A549 (cell line): ENCODE measurements at regions not wholly inside any gene's neighbourhood (a gene's known extent, or its start where the extent isn't known, plus 50 kb on each side); places are given as distances from the start of the nearest gene placed in this dataset.

ENCODE experiments used
- ATAC-seq, 2 experiments: fragments of 200-7000 bp in 1 of 2; fragments of >200 bp in 1 of 2; cut with Nextera tagmentation in 1 of 2; cut with Tn5 transposase in 1 of 2; 3 replicates each; pipeline versions ENCODE4 v1.8.0 to v1.9.1; 2018 to 2020; ENCODE audit warnings: mild to moderate bottlenecking in 1 of 2, moderate library complexity in 1 of 2
- CTCF ChIA-PET: fragments of 300-600 bp; sonication (Branson Sonifier 250); formaldehyde crosslinking; extraction: SDS; loops from one replicate; lab custom pipeline; 2021; ENCODE audit warnings: antibody characterized with exemption, inconsistent platforms; lab: Yijun Ruan, JAX
- POLR2A ChIA-PET: fragments of 350-600 bp; formaldehyde crosslinking; extraction: SDS; loops from one replicate; lab custom pipeline; 2021; ENCODE audit warnings: antibody characterized with exemption, inconsistent platforms; lab: Yijun Ruan, JAX
- DNase-seq, 2 experiments: peaks; one replicate each; pipeline versions ENCODE4 v3.0.0 to v3.0.0-alpha.2; 2011 to 2016; ENCODE audit warnings: low read depth in 1 of 2, low spot score in 1 of 2
- FAIRE-seq: peaks from 2 replicates; lab custom pipeline; 2011; peaks lifted over from hg19 to GRCh38; lab: Jason Lieb, UNC
- H3K27ac ChIP-seq, 2 experiments: fragments of >200 bp; sonication (Bioruptor Twin); formaldehyde crosslinking; 3 replicates each; pipeline ENCODE4 v1.5.1; 2016 to 2017
- H3K4me1 ChIP-seq: fragments of >200 bp; sonication (Bioruptor Twin); formaldehyde crosslinking; 3 replicates; pipeline ENCODE4 v1.6.1; 2016
- H3K4me2 ChIP-seq: fragments of >200 bp; sonication (Bioruptor Twin); formaldehyde crosslinking; 3 replicates; pipeline ENCODE4 v1.6.1; 2016
- H3K4me3 ChIP-seq: fragments of >200 bp; sonication (Bioruptor Twin); formaldehyde crosslinking; 3 replicates; pipeline ENCODE4 v1.5.1; 2016
- H3K9me3 ChIP-seq: fragments of >200 bp; sonication (Bioruptor Twin); formaldehyde crosslinking; 3 replicates; pipeline ENCODE4 v1.6.1; 2016
- BCL3 ChIP-seq: fragments of >200 bp; sonication (Bioruptor Twin); formaldehyde crosslinking; IDR thresholded peaks from 3 replicates; pipeline ENCODE4 v1.6.1; 2016
- CBX8 ChIP-seq: fragments of 200-600 bp; sonication (generic); IDR thresholded peaks from 2 replicates; pipeline ENCODE4 v1.6.1; 2016
- CEBPB ChIP-seq, 2 experiments: fragments of >200 bp in 1 of 2; sonication (Bioruptor Twin) in 1 of 2; formaldehyde crosslinking in 1 of 2; IDR thresholded peaks; 2 replicates each; pipeline ENCODE4 v1.6.1; 2012 to 2016
- CTCF ChIP-seq: fragments of >200 bp; sonication (Bioruptor Twin); formaldehyde crosslinking; IDR thresholded peaks from 3 replicates; pipeline ENCODE4 v1.5.1; 2016
- EHF ChIP-seq: fragments of 250-450 bp; sonication (Bioruptor Pico); IDR thresholded peaks from 2 replicates; pipeline ENCODE4 v1.5.0; 2020; ENCODE audit warnings: mild to moderate bottlenecking
- FOSL2 ChIP-seq, 2 experiments: fragments of 450-650 bp in 1 of 2; fragments of >200 bp in 1 of 2; sonication (Bioruptor Twin) in 1 of 2; formaldehyde crosslinking; IDR thresholded peaks; 2 replicates each; pipeline versions ENCODE4 v1.5.0 to v1.6.1; 2016 to 2020; ENCODE audit warnings: mild to moderate bottlenecking in 1 of 2, moderate library complexity in 1 of 2
- FOXS1 ChIP-seq: fragments of 250-450 bp; sonication (Bioruptor Pico); IDR thresholded peaks from 2 replicates; pipeline ENCODE4 v1.5.0; 2020; ENCODE audit warnings: mild to moderate bottlenecking, moderate library complexity
- HOXB5 ChIP-seq: fragments of 250-450 bp; sonication (Bioruptor Pico); IDR thresholded peaks from 2 replicates; pipeline ENCODE4 v1.5.0; 2020; ENCODE audit warnings: mild to moderate bottlenecking, moderate library complexity
- JUN ChIP-seq, 2 experiments: fragments of >200 bp; sonication (Bioruptor Twin); formaldehyde crosslinking; IDR thresholded peaks; 2 replicates in 1 of 2; 3 replicates in 1 of 2; pipeline ENCODE4 v1.6.1; 2016 to 2017
- JUNB ChIP-seq: fragments of >200 bp; sonication (Bioruptor Twin); formaldehyde crosslinking; IDR thresholded peaks from 2 replicates; pipeline ENCODE4 v1.6.1; 2016
- KDM1A ChIP-seq: fragments of 200-600 bp; sonication (generic); IDR thresholded peaks from 2 replicates; pipeline ENCODE4 v1.6.1; 2016; ENCODE audit warnings: low read depth, mild to moderate bottlenecking
- MYC ChIP-seq: IDR thresholded peaks from 2 replicates; pipeline ENCODE4 v1.6.1; 2012; ENCODE audit warnings: mild to moderate bottlenecking, inconsistent platforms, low read length, improper control_type of control experiment, borderline replicate concordance
- NFE2L2 ChIP-seq: fragments of 150-350 bp; conservative IDR thresholded peaks from 2 replicates; pipeline ENCODE4 v1.6.1; 2014; ENCODE audit warnings: low read length
- RFX5 ChIP-seq: fragments of 450-650 bp; IDR thresholded peaks from 2 replicates; pipeline ENCODE4 v1.7.1; 2014; ENCODE audit warnings: antibody characterized with exemption, mild to moderate bottlenecking, moderate library complexity
- SMC3 ChIP-seq: fragments of >200 bp; sonication (Bioruptor Twin); formaldehyde crosslinking; IDR thresholded peaks from 3 replicates; pipeline ENCODE4 v1.6.1; 2018; ENCODE audit warnings: inconsistent platforms
- USF2 ChIP-seq: fragments of 450-650 bp; IDR thresholded peaks from 2 replicates; pipeline ENCODE4 v1.6.1; 2014; ENCODE audit warnings: antibody characterized with exemption
- ZC3H11A ChIP-seq: fragments of 450-650 bp; IDR thresholded peaks from 2 replicates; pipeline ENCODE4 v1.6.1; 2014; ENCODE audit warnings: antibody characterized with exemption, mild to moderate bottlenecking
- ZFP36 ChIP-seq: fragments of 450-650 bp; IDR thresholded peaks from 2 replicates; pipeline ENCODE4 v1.6.1; 2014; ENCODE audit warnings: borderline replicate concordance; ENCODE audit not compliant: partially characterized antibody
- WGBS: methylation state at CpG from one replicate; pipeline ENCODE4 v1.1.6; 2017; ENCODE audit errors: missing lambda C conversion rate; 5-methylcytosine and 5-hydroxymethylcytosine counted together
- TF ChIP-seq, protein P1 (sequence below): fragments of 250-450 bp; sonication (Bioruptor Pico); IDR thresholded peaks from 2 replicates; pipeline ENCODE4 v1.5.0; 2020; ENCODE audit warnings: low read depth, mild to moderate bottlenecking, moderate library complexity
- TF ChIP-seq, protein P2 (sequence below): IDR thresholded peaks from 2 replicates; pipeline ENCODE4 v1.6.1; 2012

DNA sequence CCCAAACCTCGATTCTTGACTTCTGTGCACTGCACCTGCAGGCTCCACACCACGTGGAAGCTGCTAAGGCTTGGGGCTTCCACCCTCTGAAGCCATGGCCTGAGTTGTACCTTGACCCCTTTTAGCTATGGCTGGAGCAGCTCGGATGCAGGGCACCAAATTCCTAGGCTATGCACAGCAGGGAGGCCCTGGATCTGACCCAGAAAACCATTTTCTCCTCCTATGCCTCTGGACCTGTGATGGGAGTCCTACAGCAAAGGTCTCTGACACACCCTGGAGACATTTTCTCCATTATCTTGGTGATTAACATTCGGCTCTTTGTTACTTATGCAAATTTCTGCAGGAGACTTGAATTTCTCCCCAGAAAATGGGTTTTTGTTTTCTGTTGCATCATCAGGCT, 309.2 kb upstream of the DDI1 start:
- CTCF ChIA-PET, result no interaction called here
- no peaks in the 10 kb centered on the region for H3K4me1 ChIP-seq
- TF ChIP-seq ZFP36 (peak; percentile 50), CEBPB (IDR thresholded peaks at IDR 0.05) (no peak), SMC3 (no peak), NFE2L2 (no peak), FOXS1 (CRISPR knock-in tag) (no peak), EHF (CRISPR knock-in tag) (no peak)
- TF ChIP-seq, protein P1, sequence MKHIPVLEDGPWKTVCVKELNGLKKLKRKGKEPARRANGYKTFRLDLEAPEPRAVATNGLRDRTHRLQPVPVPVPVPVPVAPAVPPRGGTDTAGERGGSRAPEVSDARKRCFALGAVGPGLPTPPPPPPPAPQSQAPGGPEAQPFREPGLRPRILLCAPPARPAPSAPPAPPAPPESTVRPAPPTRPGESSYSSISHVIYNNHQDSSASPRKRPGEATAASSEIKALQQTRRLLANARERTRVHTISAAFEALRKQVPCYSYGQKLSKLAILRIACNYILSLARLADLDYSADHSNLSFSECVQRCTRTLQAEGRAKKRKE (CRISPR knock-in tag), result no peak
- no peak overlapping the region for H3K4me3 ChIP-seq
- H3K27ac ChIP-seq, result no peak overlapping the region
- DNase-seq (no peak), ATAC-seq (no peak), FAIRE-seq (no peak)
- no peaks in the 10 kb centered on the region for H3K9me3 ChIP-seq
- POLR2A ChIA-PET, result no interaction called here
- WGBS, result 72% methylated on average over 2 of the region's 4 CpGs
- H3K4me2 ChIP-seq, result no peak overlapping the region

- no peaks in the 10 kb centered on the region for H3K9me3 ChIP-seq
- ATAC-seq, result no peak
- no peak overlapping the region for H3K4me3 ChIP-seq
- DNase-seq, result no peak
- no peak overlapping the region for H3K4me2 ChIP-seq
- no peaks in the 10 kb centered on the region for H3K4me1 ChIP-seq
- ChIA-PET CTCF (no interaction called here), POLR2A (no interaction called here)
- no peak overlapping the region for H3K27ac ChIP-seq
- FAIRE-seq, result no peak
- no peak for TF ChIP-seq JUNB
- no peak for TF ChIP-seq CBX8
- TF ChIP-seq USF2, result no peak
Observed at GRCh38 chr11:103729617-103730016, 306.8 kb upstream of the DDI1 start.

DNA sequence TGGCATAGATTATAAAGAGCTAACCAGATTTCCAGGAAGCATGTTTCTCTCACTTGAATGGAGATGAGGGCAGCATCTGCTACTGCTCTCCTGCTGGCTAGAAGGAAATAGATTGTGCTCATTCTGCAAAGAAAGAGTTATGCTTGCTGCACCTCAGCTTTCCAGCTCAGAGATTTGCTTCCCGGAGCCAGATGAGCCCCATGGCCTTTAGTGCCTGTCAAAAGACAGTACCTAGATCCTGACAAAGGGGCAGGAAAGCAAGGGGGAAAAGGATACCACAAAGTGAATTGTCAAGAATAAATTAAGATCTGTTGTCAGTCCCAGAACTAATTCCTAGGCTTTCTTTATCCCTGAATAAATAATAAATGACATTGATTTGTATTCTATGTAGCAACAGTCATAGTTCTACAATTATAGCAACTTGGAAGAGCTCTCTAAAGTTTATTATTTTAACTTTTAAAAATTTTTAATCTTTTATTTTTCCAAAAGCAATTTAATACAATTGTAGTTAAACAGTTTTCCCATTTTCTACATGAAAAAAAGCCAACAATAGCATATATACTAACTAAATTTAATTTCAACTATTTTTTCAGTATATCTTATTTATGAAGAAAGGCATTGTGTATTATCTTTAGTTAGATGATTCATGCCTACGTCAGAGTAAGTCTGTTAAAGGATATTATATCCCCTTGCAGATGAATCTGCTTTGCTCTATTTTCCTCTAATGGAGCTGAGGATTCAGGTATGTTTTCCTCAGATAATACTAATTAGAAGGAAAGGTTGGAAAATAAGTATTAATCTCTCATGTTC, 306.1 kb upstream of the DDI1 start:
- FAIRE-seq, result no peak
- Histone ChIP-seq H3K4me2 (no peak overlapping the region), H3K27ac (no peak overlapping the region), H3K4me3 (no peak overlapping the region), H3K9me3 (no peaks in the 10 kb centered on the region), H3K4me1 (no peaks in the 10 kb centered on the region)
- ChIA-PET CTCF (no interaction called here), POLR2A (no interaction called here)
- TF ChIP-seq JUNB, result no peak
- TF ChIP-seq CTCF, result no peak
- no peak for TF ChIP-seq ZC3H11A
- no peak for TF ChIP-seq FOXS1 (CRISPR knock-in tag)
- TF ChIP-seq MYC, result no peak
- no peak for TF ChIP-seq JUN (IDR thresholded peaks at IDR 0.05)
- no peak for DNase-seq
- ATAC-seq, result no peak
- 29% methylated on average over 2 of the region's 2 CpGs for WGBS

GRCh38 chr11:103731670-103732069, 304.8 kb upstream of the DDI1 start:
- ATAC-seq, result no peak
- CTCF ChIA-PET, result no interaction called here
- POLR2A ChIA-PET, result no interaction called here

More at GRCh38 chr11:103731670-103732069, 304.8 kb upstream of the DDI1 start:
- Histone ChIP-seq H3K4me2 (no peak overlapping the region), H3K4me1 (no peaks in the 10 kb centered on the region), H3K27ac (no peak overlapping the region), H3K9me3 (no peaks in the 10 kb centered on the region), H3K4me3 (no peak overlapping the region)
- FAIRE-seq, result no peak
- WGBS, result 45% methylated on average over 2 of the region's 2 CpGs
- TF ChIP-seq HOXB5 (CRISPR knock-in tag) (no peak), BCL3 (no peak), FOSL2 (IDR thresholded peaks at IDR 0.05) (no peak), FOSL2 (CRISPR knock-in tag; IDR thresholded peaks at IDR 0.05) (no peak), KDM1A (no peak), RFX5 (no peak)
- TF ChIP-seq, protein P2, sequence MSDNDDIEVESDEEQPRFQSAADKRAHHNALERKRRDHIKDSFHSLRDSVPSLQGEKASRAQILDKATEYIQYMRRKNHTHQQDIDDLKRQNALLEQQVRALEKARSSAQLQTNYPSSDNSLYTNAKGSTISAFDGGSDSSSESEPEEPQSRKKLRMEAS, result no peak
- TF ChIP-seq, all 56 proteins: peak for 0
- DNase-seq, result no peak
